ENCODE measurements at regions not wholly inside any gene's neighbourhood (a gene's known extent, or its start where the extent isn't known, plus 50 kb on each side); places are given as distances from the start of the nearest gene placed in this dataset.

DNA sequence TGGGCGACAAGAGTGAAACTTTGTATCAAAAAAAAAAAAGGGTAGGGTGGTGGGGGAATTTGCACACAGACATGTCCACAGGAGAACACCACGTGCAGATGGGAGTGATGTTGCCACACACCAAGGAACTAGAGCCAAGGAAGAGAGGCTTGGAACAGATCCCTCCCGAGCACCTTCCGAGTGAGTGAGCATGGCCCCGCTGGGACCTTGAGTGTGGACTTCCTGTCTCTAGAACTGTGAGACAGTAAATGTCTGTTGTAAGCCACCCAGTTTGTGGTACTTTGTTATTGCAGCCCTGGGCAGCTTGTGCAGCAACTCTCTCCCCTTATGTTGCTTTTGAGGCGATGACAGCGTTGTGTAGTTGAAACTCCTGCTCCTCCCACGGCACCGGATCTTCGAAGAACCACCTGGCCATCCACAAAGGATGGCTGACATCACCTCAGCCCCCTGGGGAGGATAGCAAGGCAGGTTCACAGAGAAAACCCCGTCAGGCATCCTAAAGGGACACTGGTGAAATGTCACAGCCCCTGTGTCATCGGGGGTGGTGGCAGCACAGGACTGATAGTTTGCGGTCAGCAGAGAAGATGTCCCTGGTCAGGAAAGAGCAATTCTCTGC is 54.7 kb upstream of the PLEKHG3 start:
- Histone ChIP-seq H3K9me2 (ENCODE audit: insufficient read depth) (no peaks in the 10 kb centered on the region), H3K27me3 (ENCODE audit: insufficient read depth, low read length) (no peaks in the 10 kb centered on the region), H4K20me1 (ENCODE audit: insufficient read depth) (no peaks in the 10 kb centered on the region), H3K9ac (ENCODE audit: low read length) (no peak overlapping the region), H3K4me2 (ENCODE audit: low read length) (no peak overlapping the region), H3K9me3 (ENCODE audit: control insufficient read depth in 1 of 2, insufficient read depth in 1 of 2, low read depth in 1 of 2, low read length in 2 of 2) (no peaks in the 10 kb centered on the region), H2AFZ (ENCODE audit: low read depth, low read length, poor library complexity, severe bottlenecking) (no peak overlapping the region), H3K4me3 (replicated peaks in 1 of 2; ENCODE audit: low read depth in 1 of 2, low read length in 2 of 2) (no peak overlapping the region), H3K27ac (ENCODE audit: low read depth, low read length) (no peak overlapping the region), H3K36me3 (ENCODE audit: control insufficient read depth in 1 of 2, insufficient read depth in 2 of 2, low read length in 2 of 2) (no peaks in the 10 kb centered on the region), H3K79me2 (ENCODE audit: insufficient read depth, low read length) (no peaks in the 10 kb centered on the region), H3K4me1 (ENCODE audit: control insufficient read depth in 1 of 2, insufficient read depth in 2 of 2, low read length in 2 of 2) (peaks cover 0 to 3% of the 10 kb centered on the region in 2 experiments; a peak in 1 of 4 replicates)
- ATAC-seq (no peak), DNase-seq (ENCODE audit: low read depth, low spot score) (no peak)
- CTCF ChIA-PET, result no interaction called here
- no TSS peak for BruUV-seq (replicated peaks)
- POLR2A ChIA-PET, result no interaction called here
- RAD21 ChIA-PET (ENCODE audit: low non-redundant PET in 1 of 2, low total read pairs in 2 of 2, uncharacterized antibody in 2 of 2, unreplicated experiment in 2 of 2), result no interaction called here
- no peak for TF ChIP-seq POLR2AphosphoS5 (IDR thresholded peaks at IDR 0.05; ENCODE audit: low read depth, low read length)
- no peak for TF ChIP-seq EZH2phosphoT487 (IDR thresholded peaks at IDR 0.05; ENCODE audit: borderline replicate concordance)
- TF ChIP-seq SIN3A (IDR thresholded peaks at IDR 0.05; ENCODE audit: low read depth), result no peak
- TF ChIP-seq JUND (IDR thresholded peaks at IDR 0.05), result no peak
- TF ChIP-seq RAD21 (IDR thresholded peaks at IDR 0.05; ENCODE audit: low read depth), result no peak
- no peak for TF ChIP-seq ELF1 (IDR thresholded peaks at IDR 0.05; ENCODE audit: borderline replicate concordance, low read depth)
- TF ChIP-seq TCF7L2 (IDR thresholded peaks at IDR 0.05; ENCODE audit: borderline replicate concordance, extremely low read depth, insufficient read depth, insufficient read length), result no peak
- TF ChIP-seq CEBPB (IDR thresholded peaks at IDR 0.05; ENCODE audit: low read depth), result no peak
- TF ChIP-seq, protein P1, sequence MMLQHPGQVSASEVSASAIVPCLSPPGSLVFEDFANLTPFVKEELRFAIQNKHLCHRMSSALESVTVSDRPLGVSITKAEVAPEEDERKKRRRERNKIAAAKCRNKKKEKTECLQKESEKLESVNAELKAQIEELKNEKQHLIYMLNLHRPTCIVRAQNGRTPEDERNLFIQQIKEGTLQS (IDR thresholded peaks at IDR 0.05), result no peak
- no peak for TF ChIP-seq EGR1 (IDR thresholded peaks at IDR 0.05; ENCODE audit: low read depth)
- TF ChIP-seq ZFX (IDR thresholded peaks at IDR 0.05), result no peak
- no peak for TF ChIP-seq CBX3 (IDR thresholded peaks at IDR 0.05; ENCODE audit: low read depth)
- TF ChIP-seq, protein P2, sequence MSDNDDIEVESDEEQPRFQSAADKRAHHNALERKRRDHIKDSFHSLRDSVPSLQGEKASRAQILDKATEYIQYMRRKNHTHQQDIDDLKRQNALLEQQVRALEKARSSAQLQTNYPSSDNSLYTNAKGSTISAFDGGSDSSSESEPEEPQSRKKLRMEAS (IDR thresholded peaks at IDR 0.05), result no peak
- TF ChIP-seq SRF (IDR thresholded peaks at IDR 0.05; ENCODE audit: low read depth), result no peak
- no peak for TF ChIP-seq EZH2 (IDR thresholded peaks at IDR 0.05)
- TF ChIP-seq, protein P3, sequence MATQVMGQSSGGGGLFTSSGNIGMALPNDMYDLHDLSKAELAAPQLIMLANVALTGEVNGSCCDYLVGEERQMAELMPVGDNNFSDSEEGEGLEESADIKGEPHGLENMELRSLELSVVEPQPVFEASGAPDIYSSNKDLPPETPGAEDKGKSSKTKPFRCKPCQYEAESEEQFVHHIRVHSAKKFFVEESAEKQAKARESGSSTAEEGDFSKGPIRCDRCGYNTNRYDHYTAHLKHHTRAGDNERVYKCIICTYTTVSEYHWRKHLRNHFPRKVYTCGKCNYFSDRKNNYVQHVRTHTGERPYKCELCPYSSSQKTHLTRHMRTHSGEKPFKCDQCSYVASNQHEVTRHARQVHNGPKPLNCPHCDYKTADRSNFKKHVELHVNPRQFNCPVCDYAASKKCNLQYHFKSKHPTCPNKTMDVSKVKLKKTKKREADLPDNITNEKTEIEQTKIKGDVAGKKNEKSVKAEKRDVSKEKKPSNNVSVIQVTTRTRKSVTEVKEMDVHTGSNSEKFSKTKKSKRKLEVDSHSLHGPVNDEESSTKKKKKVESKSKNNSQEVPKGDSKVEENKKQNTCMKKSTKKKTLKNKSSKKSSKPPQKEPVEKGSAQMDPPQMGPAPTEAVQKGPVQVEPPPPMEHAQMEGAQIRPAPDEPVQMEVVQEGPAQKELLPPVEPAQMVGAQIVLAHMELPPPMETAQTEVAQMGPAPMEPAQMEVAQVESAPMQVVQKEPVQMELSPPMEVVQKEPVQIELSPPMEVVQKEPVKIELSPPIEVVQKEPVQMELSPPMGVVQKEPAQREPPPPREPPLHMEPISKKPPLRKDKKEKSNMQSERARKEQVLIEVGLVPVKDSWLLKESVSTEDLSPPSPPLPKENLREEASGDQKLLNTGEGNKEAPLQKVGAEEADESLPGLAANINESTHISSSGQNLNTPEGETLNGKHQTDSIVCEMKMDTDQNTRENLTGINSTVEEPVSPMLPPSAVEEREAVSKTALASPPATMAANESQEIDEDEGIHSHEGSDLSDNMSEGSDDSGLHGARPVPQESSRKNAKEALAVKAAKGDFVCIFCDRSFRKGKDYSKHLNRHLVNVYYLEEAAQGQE (IDR thresholded peaks at IDR 0.05; ENCODE audit: low read depth), result no peak
- no peak for TF ChIP-seq FOSL1 (IDR thresholded peaks at IDR 0.05; ENCODE audit: low read depth)
- no peak for TF ChIP-seq YY1 (IDR thresholded peaks at IDR 0.05; ENCODE audit: extremely low read depth, insufficient replicate concordance, low read depth, low read length)
- TF ChIP-seq, protein P4, sequence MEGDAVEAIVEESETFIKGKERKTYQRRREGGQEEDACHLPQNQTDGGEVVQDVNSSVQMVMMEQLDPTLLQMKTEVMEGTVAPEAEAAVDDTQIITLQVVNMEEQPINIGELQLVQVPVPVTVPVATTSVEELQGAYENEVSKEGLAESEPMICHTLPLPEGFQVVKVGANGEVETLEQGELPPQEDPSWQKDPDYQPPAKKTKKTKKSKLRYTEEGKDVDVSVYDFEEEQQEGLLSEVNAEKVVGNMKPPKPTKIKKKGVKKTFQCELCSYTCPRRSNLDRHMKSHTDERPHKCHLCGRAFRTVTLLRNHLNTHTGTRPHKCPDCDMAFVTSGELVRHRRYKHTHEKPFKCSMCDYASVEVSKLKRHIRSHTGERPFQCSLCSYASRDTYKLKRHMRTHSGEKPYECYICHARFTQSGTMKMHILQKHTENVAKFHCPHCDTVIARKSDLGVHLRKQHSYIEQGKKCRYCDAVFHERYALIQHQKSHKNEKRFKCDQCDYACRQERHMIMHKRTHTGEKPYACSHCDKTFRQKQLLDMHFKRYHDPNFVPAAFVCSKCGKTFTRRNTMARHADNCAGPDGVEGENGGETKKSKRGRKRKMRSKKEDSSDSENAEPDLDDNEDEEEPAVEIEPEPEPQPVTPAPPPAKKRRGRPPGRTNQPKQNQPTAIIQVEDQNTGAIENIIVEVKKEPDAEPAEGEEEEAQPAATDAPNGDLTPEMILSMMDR (IDR thresholded peaks at IDR 0.05 in 2 of 3, conservative IDR thresholded peaks at IDR 0.05 in 1 of 3; ENCODE audit: borderline replicate concordance in 1 of 3, insufficient read depth in 1 of 3, low read depth in 2 of 3, low read length in 2 of 3), result no peak
- TF ChIP-seq POLR2A (IDR thresholded peaks at IDR 0.05; ENCODE audit: borderline replicate concordance, extremely low read depth, insufficient read depth, insufficient read length), result no peak
- intact Hi-C loops (cut with micrococcal nuclease), result no loop called here
